ENCODE measurements at regions not wholly inside any gene's neighbourhood (a gene's known extent, or its start where the extent isn't known, plus 50 kb on each side); places are given as distances from the start of the nearest gene placed in this dataset.

- ATAC-seq = peak; percentile 38; the same call in 1 of the 3 replicates
- TF ChIP-seq PPARA (CRISPR knock-in tag; IDR thresholded peaks at IDR 0.05; ENCODE audit: borderline replicate concordance) (no peak), ZFP30 (CRISPR knock-in tag; IDR thresholded peaks at IDR 0.05) (no peak), TSHZ2 (CRISPR knock-in tag; IDR thresholded peaks at IDR 0.05) (no peak), ESRRG (CRISPR knock-in tag; IDR thresholded peaks at IDR 0.05) (no peak), GLIS3 (CRISPR knock-in tag; IDR thresholded peaks at IDR 0.05) (no peak), OSR1 (CRISPR knock-in tag; IDR thresholded peaks at IDR 0.05) (no peak), SNAI2 (CRISPR knock-in tag; IDR thresholded peaks at IDR 0.05) (no peak), CREB5 (CRISPR knock-in tag; IDR thresholded peaks at IDR 0.05; ENCODE audit: low read depth) (no peak), ISL1 (CRISPR knock-in tag; IDR thresholded peaks at IDR 0.05) (no peak), ZC3H10 (CRISPR knock-in tag; IDR thresholded peaks at IDR 0.05) (no peak), BACH2 (CRISPR knock-in tag; IDR thresholded peaks at IDR 0.05; ENCODE audit: borderline replicate concordance) (no peak)
Measured at GRCh38 chr4:168028568-168028967, 63.8 kb upstream of the ANXA10 start.

DNA sequence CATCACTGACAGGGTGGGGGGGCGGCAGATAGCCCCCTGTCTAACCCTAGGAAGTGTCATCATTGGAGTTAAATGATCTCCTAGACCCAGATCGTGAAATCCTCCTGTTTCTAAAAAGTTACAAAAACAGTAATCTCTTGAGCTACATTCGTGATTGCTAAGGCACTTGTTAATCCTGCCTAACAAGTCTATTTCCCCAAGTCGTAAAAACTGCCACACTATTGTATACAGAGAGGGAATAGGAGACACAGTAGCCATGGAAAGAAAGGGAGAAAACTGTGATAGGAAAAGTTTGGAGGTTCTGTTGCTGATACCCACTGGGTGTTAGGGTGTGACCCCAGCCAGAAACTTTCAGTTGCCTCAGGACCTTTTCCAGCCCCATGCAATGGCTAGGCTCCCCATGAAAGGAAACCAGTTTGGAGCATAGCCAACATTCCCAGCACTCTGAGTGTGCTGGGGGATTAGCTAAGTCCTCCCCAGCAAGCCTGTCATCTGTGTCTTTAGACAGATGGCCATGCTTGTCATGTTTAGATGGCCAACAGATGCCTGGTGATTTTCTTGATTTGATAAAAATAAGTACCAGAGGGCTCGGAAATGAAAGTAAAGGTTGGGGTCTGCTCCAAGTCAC, 63.3 kb upstream of the ANXA10 start:
- TF ChIP-seq, protein P1, sequence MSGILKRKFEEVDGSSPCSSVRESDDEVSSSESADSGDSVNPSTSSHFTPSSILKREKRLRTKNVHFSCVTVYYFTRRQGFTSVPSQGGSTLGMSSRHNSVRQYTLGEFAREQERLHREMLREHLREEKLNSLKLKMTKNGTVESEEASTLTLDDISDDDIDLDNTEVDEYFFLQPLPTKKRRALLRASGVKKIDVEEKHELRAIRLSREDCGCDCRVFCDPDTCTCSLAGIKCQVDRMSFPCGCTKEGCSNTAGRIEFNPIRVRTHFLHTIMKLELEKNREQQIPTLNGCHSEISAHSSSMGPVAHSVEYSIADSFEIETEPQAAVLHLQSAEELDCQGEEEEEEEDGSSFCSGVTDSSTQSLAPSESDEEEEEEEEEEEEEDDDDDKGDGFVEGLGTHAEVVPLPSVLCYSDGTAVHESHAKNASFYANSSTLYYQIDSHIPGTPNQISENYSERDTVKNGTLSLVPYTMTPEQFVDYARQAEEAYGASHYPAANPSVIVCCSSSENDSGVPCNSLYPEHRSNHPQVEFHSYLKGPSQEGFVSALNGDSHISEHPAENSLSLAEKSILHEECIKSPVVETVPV (CRISPR knock-in tag; IDR thresholded peaks at IDR 0.05) = no peak
- no peak for TF ChIP-seq GLIS3 (CRISPR knock-in tag; IDR thresholded peaks at IDR 0.05)
- TF ChIP-seq PPARA (CRISPR knock-in tag; IDR thresholded peaks at IDR 0.05; ENCODE audit: borderline replicate concordance) = no peak
- no peak for TF ChIP-seq ZNF70 (CRISPR knock-in tag; IDR thresholded peaks at IDR 0.05)
- no peak for TF ChIP-seq CREB5 (CRISPR knock-in tag; IDR thresholded peaks at IDR 0.05; ENCODE audit: low read depth)
- TF ChIP-seq SNAI2 (CRISPR knock-in tag; IDR thresholded peaks at IDR 0.05) = no peak
- TF ChIP-seq CSDC2 (CRISPR knock-in tag; IDR thresholded peaks at IDR 0.05) = no peak
- TF ChIP-seq ARNTL (CRISPR knock-in tag; IDR thresholded peaks at IDR 0.05; ENCODE audit: borderline replicate concordance, low read depth) = no peak
- no peak for TF ChIP-seq BACH2 (CRISPR knock-in tag; IDR thresholded peaks at IDR 0.05; ENCODE audit: borderline replicate concordance)
- no peak for TF ChIP-seq ISL1 (CRISPR knock-in tag; IDR thresholded peaks at IDR 0.05)
- TF ChIP-seq, protein P2, sequence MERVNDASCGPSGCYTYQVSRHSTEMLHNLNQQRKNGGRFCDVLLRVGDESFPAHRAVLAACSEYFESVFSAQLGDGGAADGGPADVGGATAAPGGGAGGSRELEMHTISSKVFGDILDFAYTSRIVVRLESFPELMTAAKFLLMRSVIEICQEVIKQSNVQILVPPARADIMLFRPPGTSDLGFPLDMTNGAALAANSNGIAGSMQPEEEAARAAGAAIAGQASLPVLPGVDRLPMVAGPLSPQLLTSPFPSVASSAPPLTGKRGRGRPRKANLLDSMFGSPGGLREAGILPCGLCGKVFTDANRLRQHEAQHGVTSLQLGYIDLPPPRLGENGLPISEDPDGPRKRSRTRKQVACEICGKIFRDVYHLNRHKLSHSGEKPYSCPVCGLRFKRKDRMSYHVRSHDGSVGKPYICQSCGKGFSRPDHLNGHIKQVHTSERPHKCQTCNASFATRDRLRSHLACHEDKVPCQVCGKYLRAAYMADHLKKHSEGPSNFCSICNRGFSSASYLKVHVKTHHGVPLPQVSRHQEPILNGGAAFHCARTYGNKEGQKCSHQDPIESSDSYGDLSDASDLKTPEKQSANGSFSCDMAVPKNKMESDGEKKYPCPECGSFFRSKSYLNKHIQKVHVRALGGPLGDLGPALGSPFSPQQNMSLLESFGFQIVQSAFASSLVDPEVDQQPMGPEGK (CRISPR knock-in tag; IDR thresholded peaks at IDR 0.05; ENCODE audit: borderline replicate concordance) = no peak
- TF ChIP-seq ESRRG (CRISPR knock-in tag; IDR thresholded peaks at IDR 0.05) = no peak

DNA sequence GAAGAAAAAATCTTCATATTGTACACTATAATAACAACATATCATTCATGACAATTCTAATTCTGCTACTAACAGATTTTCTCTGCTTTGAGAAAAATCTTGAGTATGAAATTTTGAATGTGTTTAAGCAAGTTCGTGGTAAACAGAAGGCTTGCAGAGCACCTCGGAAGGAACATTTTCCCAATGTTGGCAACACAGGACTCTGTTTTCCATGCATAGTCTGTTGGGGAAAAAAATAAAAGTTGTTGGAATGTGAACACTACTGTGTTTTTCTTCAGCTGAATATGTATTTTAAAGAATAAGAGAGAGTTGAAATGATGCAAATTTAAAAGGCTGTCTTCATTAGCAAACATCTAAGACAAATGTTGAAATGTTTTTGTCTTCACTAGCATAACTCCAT, 54.7 kb upstream of the ANXA10 start:
- no peak for TF ChIP-seq GLIS3 (CRISPR knock-in tag; IDR thresholded peaks at IDR 0.05)
- TF ChIP-seq TOX (CRISPR knock-in tag; IDR thresholded peaks at IDR 0.05; ENCODE audit: borderline replicate concordance) = no peak
- TF ChIP-seq ZNF70 (CRISPR knock-in tag; IDR thresholded peaks at IDR 0.05) = no peak
- TF ChIP-seq, protein P1 (CRISPR knock-in tag; IDR thresholded peaks at IDR 0.05) = no peak
- no peak for TF ChIP-seq TCF4 (CRISPR knock-in tag; IDR thresholded peaks at IDR 0.05; ENCODE audit: borderline replicate concordance)
- TF ChIP-seq ZC3H10 (CRISPR knock-in tag; IDR thresholded peaks at IDR 0.05) = no peak
- no peak for TF ChIP-seq SNAI2 (CRISPR knock-in tag; IDR thresholded peaks at IDR 0.05)
- no peak for TF ChIP-seq RARB (CRISPR knock-in tag; IDR thresholded peaks at IDR 0.05)
- no peak for TF ChIP-seq ZNF565 (CRISPR knock-in tag; conservative IDR thresholded peaks at IDR 0.05; ENCODE audit: low read depth)
- TF ChIP-seq, protein P3, sequence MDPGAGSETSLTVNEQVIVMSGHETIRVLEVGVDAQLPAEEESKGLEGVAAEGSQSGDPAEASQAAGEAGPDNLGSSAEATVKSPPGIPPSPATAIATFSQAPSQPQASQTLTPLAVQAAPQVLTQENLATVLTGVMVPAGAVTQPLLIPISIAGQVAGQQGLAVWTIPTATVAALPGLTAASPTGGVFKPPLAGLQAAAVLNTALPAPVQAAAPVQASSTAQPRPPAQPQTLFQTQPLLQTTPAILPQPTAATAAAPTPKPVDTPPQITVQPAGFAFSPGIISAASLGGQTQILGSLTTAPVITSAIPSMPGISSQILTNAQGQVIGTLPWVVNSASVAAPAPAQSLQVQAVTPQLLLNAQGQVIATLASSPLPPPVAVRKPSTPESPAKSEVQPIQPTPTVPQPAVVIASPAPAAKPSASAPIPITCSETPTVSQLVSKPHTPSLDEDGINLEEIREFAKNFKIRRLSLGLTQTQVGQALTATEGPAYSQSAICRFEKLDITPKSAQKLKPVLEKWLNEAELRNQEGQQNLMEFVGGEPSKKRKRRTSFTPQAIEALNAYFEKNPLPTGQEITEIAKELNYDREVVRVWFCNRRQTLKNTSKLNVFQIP (CRISPR knock-in tag; IDR thresholded peaks at IDR 0.05; ENCODE audit: borderline replicate concordance, low read depth) = no peak
- TF ChIP-seq OSR1 (CRISPR knock-in tag; IDR thresholded peaks at IDR 0.05) = no peak
- TF ChIP-seq, protein P2 (CRISPR knock-in tag; IDR thresholded peaks at IDR 0.05; ENCODE audit: borderline replicate concordance) = no peak
- ATAC-seq = no peak

More for the DNA sequence above, 63.3 kb upstream of the ANXA10 start:
- no peak for ATAC-seq

Measured in SK-N-SH treated with all-trans-retinoic acid at 6 μM for 48 hours (cell line).